ENCODE measurements at regions not wholly inside any gene's neighbourhood (a gene's known extent, or its start where the extent isn't known, plus 50 kb on each side); places are given as distances from the start of the nearest gene placed in this dataset.

DNA sequence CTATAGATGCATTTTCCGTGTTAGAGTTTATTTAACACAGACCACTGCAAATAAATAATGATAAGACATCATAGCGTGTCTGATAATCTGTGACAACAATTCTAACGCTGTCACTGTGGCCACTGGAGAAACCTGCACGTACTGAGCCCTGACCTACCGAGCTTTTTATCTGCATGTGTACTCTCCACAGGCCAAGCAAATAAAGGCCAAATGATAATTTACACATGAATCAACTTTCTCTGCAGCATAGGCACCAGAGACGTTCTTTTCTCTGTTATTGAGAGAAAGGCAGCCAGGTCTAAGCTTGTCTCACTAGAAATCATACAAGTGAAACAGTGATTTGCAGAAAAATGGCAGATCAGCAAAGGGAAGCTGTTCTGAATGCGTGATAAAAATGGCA lies 75.8 kb downstream of the POU5F2 start:
- Histone ChIP-seq H3K4me3 (no peak overlapping the region), H3K27me3 (no peaks in the 10 kb centered on the region), H3K9me3 (replicated peaks in 1 of 3) (no peaks in the 10 kb centered on the region), H3K4me1 (replicated peaks in 1 of 2) (no peaks in the 10 kb centered on the region), H3K36me3 (replicated peaks in 1 of 2) (no peaks in the 10 kb centered on the region), H3K27ac (no peak overlapping the region)
- intact Hi-C loops (cut with DNase I): no loop called here
- TF ChIP-seq, protein P1, sequence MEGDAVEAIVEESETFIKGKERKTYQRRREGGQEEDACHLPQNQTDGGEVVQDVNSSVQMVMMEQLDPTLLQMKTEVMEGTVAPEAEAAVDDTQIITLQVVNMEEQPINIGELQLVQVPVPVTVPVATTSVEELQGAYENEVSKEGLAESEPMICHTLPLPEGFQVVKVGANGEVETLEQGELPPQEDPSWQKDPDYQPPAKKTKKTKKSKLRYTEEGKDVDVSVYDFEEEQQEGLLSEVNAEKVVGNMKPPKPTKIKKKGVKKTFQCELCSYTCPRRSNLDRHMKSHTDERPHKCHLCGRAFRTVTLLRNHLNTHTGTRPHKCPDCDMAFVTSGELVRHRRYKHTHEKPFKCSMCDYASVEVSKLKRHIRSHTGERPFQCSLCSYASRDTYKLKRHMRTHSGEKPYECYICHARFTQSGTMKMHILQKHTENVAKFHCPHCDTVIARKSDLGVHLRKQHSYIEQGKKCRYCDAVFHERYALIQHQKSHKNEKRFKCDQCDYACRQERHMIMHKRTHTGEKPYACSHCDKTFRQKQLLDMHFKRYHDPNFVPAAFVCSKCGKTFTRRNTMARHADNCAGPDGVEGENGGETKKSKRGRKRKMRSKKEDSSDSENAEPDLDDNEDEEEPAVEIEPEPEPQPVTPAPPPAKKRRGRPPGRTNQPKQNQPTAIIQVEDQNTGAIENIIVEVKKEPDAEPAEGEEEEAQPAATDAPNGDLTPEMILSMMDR (IDR thresholded peaks at IDR 0.05): no peak
- no peak for TF ChIP-seq POLR2A (IDR thresholded peaks at IDR 0.05)
- no peak for DNase-seq
- WGBS, 4 donors: 79 to 88% (median 81%) methylated on average over 7 of the region's 7 CpGs

DNA sequence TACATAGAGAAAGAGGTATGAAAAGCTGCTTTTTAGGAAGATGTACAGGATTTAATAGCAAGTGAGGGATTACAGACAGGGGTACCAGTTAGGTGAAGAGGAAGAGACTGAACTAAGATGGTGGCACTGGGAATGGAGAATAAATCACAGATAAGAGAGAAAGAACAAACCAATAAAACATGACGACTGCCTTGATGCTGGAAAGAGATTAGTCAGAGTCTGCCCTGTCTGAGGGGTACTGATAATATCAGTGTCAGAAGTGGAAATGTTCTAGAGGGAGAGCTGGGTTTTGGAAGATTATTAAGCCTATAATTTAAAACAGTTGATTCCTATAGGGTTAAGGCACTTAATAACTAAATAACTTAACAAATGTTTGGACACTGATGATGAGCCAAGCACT lies 77.7 kb downstream of the NR2F1 start:
- intact Hi-C loops (cut with DNase I): no loop called here

DNA sequence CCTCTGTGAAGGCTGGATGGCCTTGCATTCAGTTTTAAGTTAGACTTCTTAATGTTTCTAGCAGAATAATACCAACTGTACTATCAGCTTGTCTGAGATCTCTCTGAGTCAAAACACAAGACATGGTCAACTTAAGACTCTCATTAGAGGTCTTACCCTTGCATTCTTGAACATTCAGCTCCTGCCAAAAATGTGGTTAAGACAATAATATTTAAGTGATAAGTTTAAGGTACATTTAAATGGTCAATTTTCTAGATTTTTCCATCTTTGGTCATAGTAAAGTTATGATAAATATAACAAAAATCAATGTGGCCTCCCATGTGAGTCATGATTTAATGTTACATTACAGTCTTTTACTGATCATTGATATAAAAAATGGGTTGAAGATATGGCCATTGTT lies 75.0 kb downstream of the NR2F1 start:
- no peaks in the 10 kb centered on the region for H3K36me3 ChIP-seq (replicated peaks in 1 of 2)
- H3K9me3 ChIP-seq (replicated peaks in 1 of 3): no peaks in the 10 kb centered on the region
- H3K27me3 ChIP-seq: no peaks in the 10 kb centered on the region
- no peak overlapping the region for H3K4me3 ChIP-seq
- no peak for DNase-seq
- no peak overlapping the region for H3K27ac ChIP-seq
- no peaks in the 10 kb centered on the region for H3K4me1 ChIP-seq (replicated peaks in 1 of 2)
- intact Hi-C loops (cut with DNase I): no loop called here
- TF ChIP-seq, protein P1 (IDR thresholded peaks at IDR 0.05): no peak
- TF ChIP-seq POLR2A (IDR thresholded peaks at IDR 0.05): no peak

More for the DNA sequence above, 77.7 kb downstream of the NR2F1 start:
- no peaks in the 10 kb centered on the region for H3K36me3 ChIP-seq (replicated peaks in 1 of 2)
- H3K27me3 ChIP-seq: no peaks in the 10 kb centered on the region
- no peak overlapping the region for H3K27ac ChIP-seq
- TF ChIP-seq, protein P1 (IDR thresholded peaks at IDR 0.05): no peak
- no peak for TF ChIP-seq POLR2A (IDR thresholded peaks at IDR 0.05)
- no peaks in the 10 kb centered on the region for H3K9me3 ChIP-seq (replicated peaks in 1 of 3)
- H3K4me3 ChIP-seq: no peak overlapping the region
- WGBS, 4 donors: 30 to 41% (median 36%) methylated on average over 1 of the region's 1 CpG
- no peaks in the 10 kb centered on the region for H3K4me1 ChIP-seq (replicated peaks in 1 of 2)
- no peak for DNase-seq

DNA sequence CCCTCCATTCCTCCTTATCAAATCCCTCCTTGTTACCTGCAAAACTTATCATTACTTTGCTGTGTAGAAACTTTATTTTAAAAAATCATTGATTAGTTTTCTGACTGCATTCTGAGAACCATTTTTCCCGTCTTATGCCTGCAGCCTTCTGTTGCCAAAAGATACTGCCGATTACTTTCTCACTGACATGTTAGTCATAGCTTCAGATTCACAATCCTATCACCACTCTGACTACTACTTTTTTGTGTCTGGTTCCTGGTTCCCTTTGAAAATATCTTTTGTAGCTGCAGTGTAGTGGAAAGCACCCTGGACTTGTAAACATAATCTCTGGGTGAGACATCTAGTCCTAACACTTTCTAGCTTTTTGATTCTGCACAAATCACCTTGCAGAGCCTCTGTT lies 71.7 kb downstream of the NR2F1 start:
- intact Hi-C loops (cut with DNase I): no loop called here

More for the DNA sequence above, 71.7 kb downstream of the NR2F1 start:
- Histone ChIP-seq H3K27ac (no peak overlapping the region), H3K4me1 (replicated peaks in 1 of 2) (no peaks in the 10 kb centered on the region), H3K27me3 (no peaks in the 10 kb centered on the region), H3K9me3 (replicated peaks in 1 of 3) (no peaks in the 10 kb centered on the region), H3K4me3 (no peak overlapping the region), H3K36me3 (replicated peaks in 1 of 2) (no peaks in the 10 kb centered on the region)
- TF ChIP-seq, protein P1 (IDR thresholded peaks at IDR 0.05): no peak
- no peak for TF ChIP-seq POLR2A (IDR thresholded peaks at IDR 0.05)
- 55 to 69% (median 57%) methylated on average over 2 of the region's 2 CpGs for WGBS, 4 donors
- no peak for DNase-seq
